ENCODE measurements at regions not wholly inside any gene's neighbourhood (a gene's known extent, or its start where the extent isn't known, plus 50 kb on each side); places are given as distances from the start of the nearest gene placed in this dataset.
"Not testable (repeated sequence)": the region's sequence is repeated elsewhere in the genome, so short reads cannot be mapped to it uniquely, and the experiment has no call there.

DNA sequence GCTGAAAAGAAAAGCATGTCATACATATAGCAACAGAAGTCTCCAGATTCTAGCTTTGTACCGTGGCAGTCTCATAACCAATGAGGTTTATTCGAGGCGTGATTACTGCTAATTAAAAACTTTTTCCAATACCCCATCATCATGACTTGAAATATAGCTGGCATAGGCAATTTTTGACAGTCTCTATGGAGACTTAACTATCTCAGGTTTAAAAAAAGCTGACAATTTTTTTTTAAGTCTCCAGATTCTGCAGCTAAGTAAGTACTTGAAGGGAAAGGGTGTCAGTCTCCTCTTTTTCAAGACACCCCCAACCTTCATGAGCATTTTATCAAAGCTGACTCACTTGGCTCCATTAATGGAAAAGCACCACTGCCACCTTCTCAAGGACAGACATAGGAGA is 126.3 kb upstream of the RXFP1 start:
- ChIA-PET POLR2A (interaction anchor here (0.6 kb wide), 1 partner anchor 42 kb away, joined by 4 read pairs; no protein-coding TSS in a partner anchor), CTCF (interaction anchor here (0.6 to 0.8 kb wide), 7 partner anchors 18 to 853 kb away, joined by 3 to 5 read pairs (median 3); no protein-coding TSS in a partner anchor)
- H3K27me3 Mint-ChIP-seq (ENCODE audit: insufficient read depth, unreplicated experiment) = no peaks in the 10 kb centered on the region
- intact Hi-C loops (cut with micrococcal nuclease) = loop anchor here (10.0 kb wide), 1 partner anchor 131 kb away; no protein-coding TSS in a partner anchor
- TF ChIP-seq, protein P1, sequence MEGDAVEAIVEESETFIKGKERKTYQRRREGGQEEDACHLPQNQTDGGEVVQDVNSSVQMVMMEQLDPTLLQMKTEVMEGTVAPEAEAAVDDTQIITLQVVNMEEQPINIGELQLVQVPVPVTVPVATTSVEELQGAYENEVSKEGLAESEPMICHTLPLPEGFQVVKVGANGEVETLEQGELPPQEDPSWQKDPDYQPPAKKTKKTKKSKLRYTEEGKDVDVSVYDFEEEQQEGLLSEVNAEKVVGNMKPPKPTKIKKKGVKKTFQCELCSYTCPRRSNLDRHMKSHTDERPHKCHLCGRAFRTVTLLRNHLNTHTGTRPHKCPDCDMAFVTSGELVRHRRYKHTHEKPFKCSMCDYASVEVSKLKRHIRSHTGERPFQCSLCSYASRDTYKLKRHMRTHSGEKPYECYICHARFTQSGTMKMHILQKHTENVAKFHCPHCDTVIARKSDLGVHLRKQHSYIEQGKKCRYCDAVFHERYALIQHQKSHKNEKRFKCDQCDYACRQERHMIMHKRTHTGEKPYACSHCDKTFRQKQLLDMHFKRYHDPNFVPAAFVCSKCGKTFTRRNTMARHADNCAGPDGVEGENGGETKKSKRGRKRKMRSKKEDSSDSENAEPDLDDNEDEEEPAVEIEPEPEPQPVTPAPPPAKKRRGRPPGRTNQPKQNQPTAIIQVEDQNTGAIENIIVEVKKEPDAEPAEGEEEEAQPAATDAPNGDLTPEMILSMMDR (IDR thresholded peaks at IDR 0.05; ENCODE audit: unreplicated experiment) = no peak
- BruUV-seq (replicated peaks) = no TSS peak
- H3K4me1 Mint-ChIP-seq (ENCODE audit: insufficient read depth, unreplicated experiment) = peaks cover 4% of the 10 kb centered on the region
- H3K9me3 Mint-ChIP-seq (ENCODE audit: unreplicated experiment) = no peaks in the 10 kb centered on the region
- no peak overlapping the region for H3K4me3 Mint-ChIP-seq (ENCODE audit: unreplicated experiment)
- DNase-seq (ENCODE audit: unreplicated experiment) = no peak
- peaks cover 14% of the 10 kb centered on the region for H3K36me3 Mint-ChIP-seq (ENCODE audit: insufficient read depth, unreplicated experiment)
- no peak overlapping the region for H3K27ac Mint-ChIP-seq (ENCODE audit: low read depth, unreplicated experiment)

GRCh38 chr4:158395889-158396288 is 125.8 kb upstream of the RXFP1 start:
- Mint-ChIP-seq H3K4me1 (ENCODE audit: insufficient read depth, unreplicated experiment) (peaks cover 4% of the 10 kb centered on the region), H3K9me3 (ENCODE audit: unreplicated experiment) (no peaks in the 10 kb centered on the region), H3K27me3 (ENCODE audit: insufficient read depth, unreplicated experiment) (no peaks in the 10 kb centered on the region), H3K4me3 (ENCODE audit: unreplicated experiment) (no peak overlapping the region), H3K36me3 (ENCODE audit: insufficient read depth, unreplicated experiment) (peaks cover 13% of the 10 kb centered on the region), H3K27ac (ENCODE audit: low read depth, unreplicated experiment) (no peak overlapping the region)
- no peak for DNase-seq (ENCODE audit: unreplicated experiment)
- CTCF ChIA-PET = interaction anchor here (0.6 to 0.8 kb wide), 6 partner anchors 18 to 229 kb away, joined by 3 to 4 read pairs (median 3); no protein-coding TSS in a partner anchor
- TF ChIP-seq, protein P1 (IDR thresholded peaks at IDR 0.05; ENCODE audit: unreplicated experiment) = no peak
- no TSS peak for BruUV-seq (replicated peaks)
- intact Hi-C loops (cut with micrococcal nuclease) = loop anchor here (10.0 kb wide), 1 partner anchor 131 kb away; no protein-coding TSS in a partner anchor
- POLR2A ChIA-PET = interaction anchor here (0.6 kb wide), 1 partner anchor 137 kb away, joined by 3 read pairs; no protein-coding TSS in a partner anchor

- no peak overlapping the region for H3K27ac Mint-ChIP-seq (ENCODE audit: low read depth, unreplicated experiment)
- no peaks in the 10 kb centered on the region for H3K27me3 Mint-ChIP-seq (ENCODE audit: insufficient read depth, unreplicated experiment)
- peaks cover 4% of the 10 kb centered on the region for H3K4me1 Mint-ChIP-seq (ENCODE audit: insufficient read depth, unreplicated experiment)
- POLR2A ChIA-PET = no interaction called here
- no peak overlapping the region for H3K4me3 Mint-ChIP-seq (ENCODE audit: unreplicated experiment)
- H3K36me3 Mint-ChIP-seq (ENCODE audit: insufficient read depth, unreplicated experiment) = peaks cover 13% of the 10 kb centered on the region
- BruUV-seq (replicated peaks) = no TSS peak
- intact Hi-C loops (cut with micrococcal nuclease) = loop anchor here (10.0 kb wide), 1 partner anchor 133 kb away; no protein-coding TSS in a partner anchor
- TF ChIP-seq, protein P1 (IDR thresholded peaks at IDR 0.05; ENCODE audit: unreplicated experiment) = no peak
- H3K9me3 Mint-ChIP-seq (ENCODE audit: unreplicated experiment) = no peaks in the 10 kb centered on the region
- DNase-seq (ENCODE audit: unreplicated experiment) = no peak
- CTCF ChIA-PET = no interaction called here
These were observed 123.9 kb upstream of the RXFP1 start for GRCh38 chr4:158397781-158398180.

- H3K36me3 Mint-ChIP-seq (ENCODE audit: insufficient read depth, unreplicated experiment); H3K27me3 Mint-ChIP-seq (ENCODE audit: insufficient read depth, unreplicated experiment); H3K4me1 Mint-ChIP-seq (ENCODE audit: insufficient read depth, unreplicated experiment); CTCF ChIA-PET; BruUV-seq (replicated peaks); DNase-seq (ENCODE audit: unreplicated experiment); POLR2A ChIA-PET; H3K27ac Mint-ChIP-seq (ENCODE audit: low read depth, unreplicated experiment); H3K9me3 Mint-ChIP-seq (ENCODE audit: unreplicated experiment); intact Hi-C loops (cut with micrococcal nuclease); H3K4me3 Mint-ChIP-seq (ENCODE audit: unreplicated experiment): not testable (repeated sequence)
These were observed 113.7 kb upstream of the RXFP1 start for GRCh38 chr4:158407961-158408360.
